ENCODE measurements at regions not wholly inside any gene's neighbourhood (a gene's known extent, or its start where the extent isn't known, plus 50 kb on each side); places are given as distances from the start of the nearest gene placed in this dataset.

DNA sequence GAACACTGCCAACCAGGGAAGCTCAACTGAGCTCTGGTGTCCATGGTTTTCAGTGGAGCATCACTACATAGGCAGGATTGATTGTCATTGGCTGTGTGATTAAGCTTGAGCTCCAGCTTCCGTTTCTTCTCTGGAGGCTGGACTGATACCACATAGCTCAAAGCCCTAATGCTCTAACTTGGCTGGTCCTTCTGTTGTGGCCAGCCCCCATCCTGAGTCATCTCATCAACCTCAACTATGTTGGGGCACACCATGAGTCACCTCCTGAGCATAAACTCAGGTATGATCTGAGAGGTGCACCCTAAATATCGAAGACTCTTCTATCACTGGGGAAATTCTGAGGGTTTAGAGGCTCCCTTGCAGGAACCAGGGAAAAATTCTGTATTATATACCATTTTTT is 114.5 kb upstream of the INHBA start:
- TF ChIP-seq, protein P1, sequence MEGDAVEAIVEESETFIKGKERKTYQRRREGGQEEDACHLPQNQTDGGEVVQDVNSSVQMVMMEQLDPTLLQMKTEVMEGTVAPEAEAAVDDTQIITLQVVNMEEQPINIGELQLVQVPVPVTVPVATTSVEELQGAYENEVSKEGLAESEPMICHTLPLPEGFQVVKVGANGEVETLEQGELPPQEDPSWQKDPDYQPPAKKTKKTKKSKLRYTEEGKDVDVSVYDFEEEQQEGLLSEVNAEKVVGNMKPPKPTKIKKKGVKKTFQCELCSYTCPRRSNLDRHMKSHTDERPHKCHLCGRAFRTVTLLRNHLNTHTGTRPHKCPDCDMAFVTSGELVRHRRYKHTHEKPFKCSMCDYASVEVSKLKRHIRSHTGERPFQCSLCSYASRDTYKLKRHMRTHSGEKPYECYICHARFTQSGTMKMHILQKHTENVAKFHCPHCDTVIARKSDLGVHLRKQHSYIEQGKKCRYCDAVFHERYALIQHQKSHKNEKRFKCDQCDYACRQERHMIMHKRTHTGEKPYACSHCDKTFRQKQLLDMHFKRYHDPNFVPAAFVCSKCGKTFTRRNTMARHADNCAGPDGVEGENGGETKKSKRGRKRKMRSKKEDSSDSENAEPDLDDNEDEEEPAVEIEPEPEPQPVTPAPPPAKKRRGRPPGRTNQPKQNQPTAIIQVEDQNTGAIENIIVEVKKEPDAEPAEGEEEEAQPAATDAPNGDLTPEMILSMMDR (conservative IDR thresholded peaks at IDR 0.05; ENCODE audit: low read depth, low read length), result no peak
- no peak for TF ChIP-seq EZH2 (IDR thresholded peaks at IDR 0.05; ENCODE audit: low read length, unreplicated experiment)
